IMR-90 (cell line): ENCODE measurements at regions not wholly inside any gene's neighbourhood (a gene's known extent, or its start where the extent isn't known, plus 50 kb on each side); places are given as distances from the start of the nearest gene placed in this dataset.

Source experiments
- ATAC-seq: fragments of 200-7000 bp; cut with Tn5 transposase; 2 replicates; pipeline ENCODE4 v1.9.1; 2020; ENCODE audit warnings: low read depth, mild to moderate bottlenecking, moderate library complexity
- BruUV-seq: library from RNA; stranded (reverse); fragments of 400-500 nt; replicated peaks from 2 replicates; lab custom pipeline; 2021; lab: Mats Ljungman, UMichigan
- CTCF ChIA-PET: fragments of 300-600 bp; formaldehyde crosslinking; extraction: SDS; loops from one replicate; lab custom pipeline; 2021; ENCODE audit warnings: antibody characterized with exemption; lab: Yijun Ruan, JAX
- POLR2A ChIA-PET: fragments of 300-600 bp; sonication (Branson Sonifier 250); formaldehyde crosslinking; loops from one replicate; lab custom pipeline; 2022; ENCODE audit warnings: antibody characterized with exemption; ENCODE audit not compliant: unreplicated experiment; lab: Charles Lee
- DNase-seq: peaks from one replicate; pipeline ENCODE4 v3.0.0; 2013
- H2AFZ ChIP-seq: replicated peaks from 2 replicates; pipeline ENCODE3; 2013; ENCODE audit warnings: low read length, mild to moderate bottlenecking; ENCODE audit not compliant: poor library complexity
- H2AK5ac ChIP-seq: 2 replicates; pipeline ENCODE4 v1.6.1; 2013; ENCODE audit warnings: low read depth, low read length, inconsistent platforms
- H2AK9ac ChIP-seq: replicated peaks from 2 replicates; pipeline ENCODE3; 2013; ENCODE audit warnings: mild to moderate bottlenecking, low read depth, low read length, moderate library complexity; ENCODE audit not compliant: poor library complexity
- H2BK120ac ChIP-seq: 2 replicates; pipeline ENCODE4 v1.6.1; 2013; ENCODE audit warnings: low read depth, low read length, inconsistent platforms
- H2BK15ac ChIP-seq: 3 replicates; pipeline ENCODE4 v1.6.1; 2013; ENCODE audit warnings: low read depth, low read length, inconsistent platforms
- H2BK20ac ChIP-seq: 2 replicates; pipeline ENCODE4 v1.6.1; 2013; ENCODE audit warnings: low read depth, mild to moderate bottlenecking, inconsistent platforms, low read length, moderate library complexity
- H2BK5ac ChIP-seq: 2 replicates; pipeline ENCODE4 v1.6.1; 2013; ENCODE audit warnings: mild to moderate bottlenecking, low read depth, low read length, inconsistent platforms; ENCODE audit not compliant: poor library complexity, severe bottlenecking
- H3K14ac ChIP-seq: replicated peaks from 2 replicates; pipeline ENCODE4 v1.6.1; 2013; ENCODE audit warnings: low read depth, low read length, inconsistent platforms
- H3K18ac ChIP-seq: 2 replicates; pipeline ENCODE4 v1.6.1; 2013; ENCODE audit warnings: low read depth, low read length, control low read depth
- H3K23ac ChIP-seq: 2 replicates; pipeline ENCODE4 v1.6.1; 2013; ENCODE audit warnings: low read depth, low read length, inconsistent platforms
- H3K27ac ChIP-seq: 2 replicates; pipeline ENCODE4 v1.5.1; 2013; ENCODE audit warnings: mild to moderate bottlenecking, control low read depth, low read length; ENCODE audit not compliant: insufficient read depth
- H3K27me3 ChIP-seq: 2 replicates; pipeline ENCODE4 v1.6.1; 2013; ENCODE audit warnings: low read length; ENCODE audit not compliant: control insufficient read depth, insufficient read depth
- H3K36me3 ChIP-seq: 2 replicates; pipeline ENCODE4 v1.6.1; 2013; ENCODE audit warnings: low read length, mixed read lengths; ENCODE audit not compliant: control insufficient read depth, insufficient read depth
- H3K4ac ChIP-seq: 2 replicates; pipeline ENCODE4 v1.6.1; 2013; ENCODE audit warnings: low read depth, low read length, inconsistent platforms
- H3K4me1 ChIP-seq: 2 replicates; pipeline ENCODE4 v1.6.1; 2013; ENCODE audit warnings: low read length, mixed read lengths; ENCODE audit not compliant: control insufficient read depth, insufficient read depth
- H3K4me2 ChIP-seq: 2 replicates; pipeline ENCODE4 v1.6.1; 2013; ENCODE audit warnings: low read depth, mild to moderate bottlenecking, control low read depth, low read length, moderate library complexity
- H3K4me3 ChIP-seq: 2 replicates; pipeline ENCODE4 v1.5.1; 2013; ENCODE audit warnings: low read depth, mild to moderate bottlenecking, control low read depth, low read length, moderate library complexity; ENCODE audit not compliant: insufficient read depth
- H3K56ac ChIP-seq: 2 replicates; pipeline ENCODE4 v1.6.1; 2013; ENCODE audit warnings: low read length, inconsistent platforms; ENCODE audit not compliant: insufficient read depth; ENCODE audit errors: extremely low read depth
- H3K79me1 ChIP-seq, 2 experiments: 2 replicates each; pipeline ENCODE4 v1.6.1; 2013; ENCODE audit warnings: low read length in 2 of 2, inconsistent platforms in 1 of 2, low read depth in 1 of 2
- H3K9ac ChIP-seq: 2 replicates; pipeline ENCODE4 v1.6.1; 2013; ENCODE audit warnings: low read depth, low read length, control low read depth
- H3K9me1 ChIP-seq: 2 replicates; pipeline ENCODE4 v1.6.1; 2013; ENCODE audit warnings: low read length, inconsistent platforms; ENCODE audit not compliant: insufficient read depth
- H3K9me3 ChIP-seq: 2 replicates; pipeline ENCODE4 v1.6.1; 2013; ENCODE audit warnings: low read length; ENCODE audit not compliant: control insufficient read depth, insufficient read depth
- H4K20me1 ChIP-seq: 2 replicates; pipeline ENCODE4 v1.6.1; 2013; ENCODE audit warnings: low read length, inconsistent platforms; ENCODE audit not compliant: insufficient read depth
- H4K5ac ChIP-seq: 2 replicates; pipeline ENCODE4 v1.6.1; 2013; ENCODE audit warnings: mild to moderate bottlenecking, low read depth, low read length, control low read depth
- H4K8ac ChIP-seq, 2 experiments: 2 replicates each; pipeline ENCODE4 v1.6.1; 2013; ENCODE audit warnings: low read depth in 2 of 2, low read length in 2 of 2, control low read depth in 1 of 2, inconsistent platforms in 1 of 2
- H4K91ac ChIP-seq: 2 replicates; pipeline ENCODE4 v1.6.1; 2013; ENCODE audit warnings: low read depth, low read length, inconsistent platforms; ENCODE audit not compliant: insufficient read depth
- BHLHE40 ChIP-seq: fragments of 150-350 bp; IDR thresholded peaks from 2 replicates; pipeline ENCODE4 v1.6.1; 2016; ENCODE audit warnings: mild to moderate bottlenecking, low read depth, low read length
- CEBPB ChIP-seq: IDR thresholded peaks from 2 replicates; pipeline ENCODE4 v1.6.1; 2012; ENCODE audit warnings: low read depth, low read length, improper control_type of control experiment
- FOS ChIP-seq: fragments of 150-350 bp; IDR thresholded peaks from 2 replicates; pipeline ENCODE4 v1.6.1; 2016; ENCODE audit warnings: low read depth, low read length
- MAFK ChIP-seq: IDR thresholded peaks from 2 replicates; pipeline ENCODE4 v1.6.1; 2012; ENCODE audit warnings: low read depth, low read length, improper control_type of control experiment
- RCOR1 ChIP-seq: IDR thresholded peaks from 2 replicates; pipeline ENCODE4 v1.6.1; 2012; ENCODE audit warnings: mild to moderate bottlenecking, low read length, improper control_type of control experiment; ENCODE audit not compliant: insufficient replicate concordance
- SMC3 ChIP-seq: fragments of 150-350 bp; IDR thresholded peaks from 2 replicates; pipeline ENCODE4 v1.6.1; 2016; ENCODE audit warnings: low read depth, mild to moderate bottlenecking, antibody characterized with exemption, low read length, moderate library complexity
- WGBS, 2 experiments: methylation state at CpG; one replicate each; pipeline versions ENCODE4 v1.1.5 to v1.1.7; 2013; ENCODE audit warnings: missing lambda C conversion rate in 2 of 2; ENCODE audit not compliant: insufficient read length in 1 of 2; ENCODE audit errors: extremely low coverage in 2 of 2; 5-methylcytosine and 5-hydroxymethylcytosine counted together
- dilution Hi-C: fragments of 300-500 bp; cut with HindIII; formaldehyde crosslinking; loops from one replicate; pipeline ENCODE4 v1.14.3; 2018; ENCODE audit warnings: low sequenced_read_pairs; ENCODE audit not compliant: unreplicated experiment
- in situ Hi-C: fragments of 300-500 bp; cut with MboI; formaldehyde crosslinking; loops from 3 replicates; pipeline ENCODE4 v1.14.3; 2019; ENCODE audit warnings: low sequenced_read_pairs, inconsistent platforms, mixed read lengths
- intact Hi-C: fragments of 100-400 bp; cut with micrococcal nuclease; formaldehyde crosslinking; loops from 2 replicates; pipeline ENCODE4 v1.10.0; 2022
- TF ChIP-seq, protein P1 (sequence below): fragments of 150-350 bp; IDR thresholded peaks from 2 replicates; pipeline ENCODE4 v1.6.1; 2016; ENCODE audit warnings: low read depth, mild to moderate bottlenecking, low read length, moderate library complexity, borderline replicate concordance

GRCh38 chr2:58541511-58541910, 300.4 kb upstream of the FANCL start:
- Histone ChIP-seq H2BK20ac (no peak overlapping the region), H3K27ac (no peak overlapping the region), H2AK9ac (no peak overlapping the region), H3K18ac (no peak overlapping the region), H2AFZ (no peak overlapping the region), H3K9ac (no peak overlapping the region), H3K27me3 (no peaks in the 10 kb centered on the region), H3K23ac (no peak overlapping the region), H3K56ac (no peak overlapping the region), H4K91ac (no peak overlapping the region), H3K79me1 (no peaks in the 10 kb centered on the region), H3K4me2 (no peak overlapping the region), H4K8ac (no peak overlapping the region), H3K14ac (no peak overlapping the region), H2BK120ac (no peak overlapping the region), H2BK15ac (no peak overlapping the region), H3K9me3 (no peaks in the 10 kb centered on the region), H3K4ac (no peak overlapping the region), H4K5ac (no peak overlapping the region), H3K9me1 (no peaks in the 10 kb centered on the region), H3K4me1 (no peaks in the 10 kb centered on the region), H2BK5ac (no peak overlapping the region), H2AK5ac (no peak overlapping the region), H3K4me3 (no peak overlapping the region), H4K20me1 (no peaks in the 10 kb centered on the region), H3K36me3 (no peaks in the 10 kb centered on the region)
- in situ Hi-C loops (no loop called here), dilution Hi-C loops (no loop called here), intact Hi-C loops (no loop called here)
- DNase-seq = no peak
- WGBS, 2 experiments = no CpG with 5 or more reads among the region's 7 CpGs
- no TSS peak for BruUV-seq
- CTCF ChIA-PET = no interaction called here
- POLR2A ChIA-PET = no interaction called here
- no peak for ATAC-seq
- TF ChIP-seq, protein P1, sequence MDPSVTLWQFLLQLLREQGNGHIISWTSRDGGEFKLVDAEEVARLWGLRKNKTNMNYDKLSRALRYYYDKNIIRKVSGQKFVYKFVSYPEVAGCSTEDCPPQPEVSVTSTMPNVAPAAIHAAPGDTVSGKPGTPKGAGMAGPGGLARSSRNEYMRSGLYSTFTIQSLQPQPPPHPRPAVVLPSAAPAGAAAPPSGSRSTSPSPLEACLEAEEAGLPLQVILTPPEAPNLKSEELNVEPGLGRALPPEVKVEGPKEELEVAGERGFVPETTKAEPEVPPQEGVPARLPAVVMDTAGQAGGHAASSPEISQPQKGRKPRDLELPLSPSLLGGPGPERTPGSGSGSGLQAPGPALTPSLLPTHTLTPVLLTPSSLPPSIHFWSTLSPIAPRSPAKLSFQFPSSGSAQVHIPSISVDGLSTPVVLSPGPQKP = no peak
- TF ChIP-seq RCOR1 (no peak), FOS (no peak), BHLHE40 (no peak), CEBPB (no peak), SMC3 (no peak), MAFK (no peak)
